Lower lobe of right lung (tissue), 2 donors: ENCODE measurements at regions not wholly inside any gene's neighbourhood (a gene's known extent, or its start where the extent isn't known, plus 50 kb on each side); places are given as distances from the start of the nearest gene placed in this dataset.

Source experiments
- ATAC-seq, 2 donors: fragments of 200-7000 bp; cut with Tn5 transposase; one replicate each; pipeline ENCODE4 v1.9.1; 2020 to 2022; ENCODE audit warnings: mild to moderate bottlenecking in 2 of 2, moderate library complexity in 2 of 2
- DNase-seq: peaks from one replicate; pipeline ENCODE4 v3.0.0-alpha.2; 2020
- H3K27ac ChIP-seq: fragments of 200-600 bp; one replicate; pipeline ENCODE4 v1.8.0; 2022
- H3K27me3 ChIP-seq: fragments of 200-600 bp; one replicate; pipeline ENCODE4 v1.8.0; 2022; ENCODE audit warnings: low read depth
- H3K36me3 ChIP-seq: fragments of 200-600 bp; one replicate; pipeline ENCODE4 v1.8.0; 2022; ENCODE audit warnings: mild to moderate bottlenecking
- H3K4me1 ChIP-seq: fragments of 200-600 bp; one replicate; pipeline ENCODE4 v1.8.0; 2022
- H3K4me3 ChIP-seq: fragments of 200-600 bp; one replicate; pipeline ENCODE4 v1.8.0; 2022; ENCODE audit warnings: mild to moderate bottlenecking
- H3K9me3 ChIP-seq: fragments of 200-600 bp; one replicate; pipeline ENCODE4 v1.8.0; 2022
- CTCF ChIP-seq: fragments of 200-600 bp; IDR thresholded peaks from one replicate; pipeline ENCODE4 v1.8.0; 2022; ENCODE audit warnings: antibody characterized with exemption, mild to moderate bottlenecking
- intact Hi-C: fragments of 100-400 bp; cut with DNase I; formaldehyde crosslinking; loops from one replicate; pipeline ENCODE4 v1.11.0; 2022
- donor health status: DM: no; HTN: yes; CAD: no; lungs with severe emphysema.

- Histone ChIP-seq H3K27ac (no peak overlapping the region), H3K4me3 (no peak overlapping the region), H3K9me3 (no peaks in the 10 kb centered on the region), H3K4me1 (no peaks in the 10 kb centered on the region), H3K27me3 (peaks cover 4% of the 10 kb centered on the region), H3K36me3 (no peaks in the 10 kb centered on the region)
- DNase-seq (peak; percentile 39), ATAC-seq (no peak)
- TF ChIP-seq CTCF = no peak
- intact Hi-C loops = no loop called here
These were observed 180.6 kb upstream of the HDAC4 start for GRCh38 chr2:239581352-239581901.

DNA sequence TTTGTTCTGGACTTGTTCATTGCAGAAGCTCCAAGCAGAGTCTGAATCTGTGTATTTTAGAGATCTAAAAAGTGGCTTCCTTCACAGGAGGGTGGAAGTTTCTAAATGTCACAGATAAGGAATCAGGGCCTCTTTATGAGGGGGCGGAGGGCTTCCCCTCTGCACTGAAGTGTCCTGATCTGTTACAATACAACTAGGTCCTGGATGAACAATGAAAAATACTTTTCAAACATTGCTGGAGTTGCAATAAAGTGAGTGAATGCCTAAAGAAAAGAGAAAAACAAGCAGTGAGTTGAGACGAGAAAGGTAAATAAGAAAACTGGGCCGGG, 179.3 kb upstream of the HDAC4 start:
- Histone ChIP-seq H3K36me3 (no peaks in the 10 kb centered on the region), H3K27me3 (peaks cover 4% of the 10 kb centered on the region), H3K4me3 (no peak overlapping the region), H3K27ac (no peak overlapping the region), H3K9me3 (no peaks in the 10 kb centered on the region), H3K4me1 (no peaks in the 10 kb centered on the region)
- no peak for ATAC-seq
- no peak for DNase-seq
- no peak for TF ChIP-seq CTCF
- intact Hi-C loops = no loop called here

DNA sequence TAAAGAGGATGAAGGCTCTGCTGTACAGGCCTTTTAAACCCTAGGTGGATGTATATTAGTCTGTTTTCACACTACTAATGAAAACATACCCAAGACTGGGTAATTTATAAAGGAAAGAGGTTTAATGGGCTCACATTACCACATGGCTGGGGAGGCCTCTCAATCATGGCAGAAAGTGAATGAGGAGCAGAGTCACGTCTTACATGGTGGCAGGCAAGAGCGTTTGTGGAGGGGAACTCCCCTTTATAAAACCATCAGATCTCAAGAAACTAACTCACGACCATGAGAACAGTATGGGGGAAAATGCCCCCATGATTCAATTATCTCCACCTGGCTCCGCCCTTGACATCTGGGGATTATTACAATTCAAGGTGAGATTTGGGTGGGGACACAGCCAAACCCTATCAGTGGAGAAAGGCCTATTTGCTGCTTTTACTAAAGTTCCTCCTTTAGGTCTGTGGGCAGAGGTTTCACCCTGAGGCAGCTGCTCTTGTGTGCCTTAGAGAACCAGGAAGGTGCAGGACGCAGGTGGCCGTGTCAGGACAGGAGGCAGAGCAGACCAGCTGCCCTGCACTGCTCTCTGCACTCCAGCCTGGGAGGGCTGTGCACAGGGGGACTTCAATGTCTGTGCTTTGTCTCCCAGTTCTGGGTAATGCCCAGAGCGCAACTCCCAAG, 178.8 kb upstream of the HDAC4 start:
- no peak for TF ChIP-seq CTCF
- H3K36me3 ChIP-seq = no peaks in the 10 kb centered on the region
- H3K4me3 ChIP-seq = no peak overlapping the region
- H3K9me3 ChIP-seq = no peaks in the 10 kb centered on the region
- ATAC-seq (no peak), DNase-seq (peak; percentile 21)
- no peaks in the 10 kb centered on the region for H3K4me1 ChIP-seq
- intact Hi-C loops = no loop called here
- no peak overlapping the region for H3K27ac ChIP-seq
- no peaks in the 10 kb centered on the region for H3K27me3 ChIP-seq

DNA sequence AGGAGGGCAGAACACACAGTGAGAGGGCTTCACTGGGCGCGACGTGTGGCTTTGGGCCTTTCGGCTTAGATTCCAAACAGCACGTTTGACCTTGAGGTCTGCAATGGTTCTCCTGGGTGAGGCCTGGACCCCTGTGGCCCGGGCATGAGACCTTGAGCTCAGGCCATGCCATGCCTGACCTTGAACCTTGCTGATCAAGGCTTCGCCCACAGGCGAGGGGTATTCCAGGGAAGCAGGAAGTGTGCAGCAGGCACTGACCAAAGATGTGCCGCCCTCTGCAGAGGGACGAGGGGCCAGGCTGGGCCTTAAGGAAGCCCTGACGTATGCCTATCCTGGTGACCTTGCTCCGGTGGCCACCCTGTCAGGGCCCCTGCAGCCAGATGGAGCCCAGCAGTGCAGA, 178.3 kb upstream of the HDAC4 start:
- H3K4me3 ChIP-seq = no peak overlapping the region
- H3K9me3 ChIP-seq = no peaks in the 10 kb centered on the region
- no peak overlapping the region for H3K27ac ChIP-seq
- TF ChIP-seq CTCF = no peak
- no peaks in the 10 kb centered on the region for H3K4me1 ChIP-seq
- ATAC-seq (peak; percentile 4 to 12), DNase-seq (peak; percentile 35)
- no peaks in the 10 kb centered on the region for H3K27me3 ChIP-seq
- H3K36me3 ChIP-seq = no peaks in the 10 kb centered on the region
- intact Hi-C loops = no loop called here

- Histone ChIP-seq H3K4me3 (no peak overlapping the region), H3K27me3 (no peaks in the 10 kb centered on the region), H3K36me3 (no peaks in the 10 kb centered on the region), H3K27ac (no peak overlapping the region), H3K4me1 (no peaks in the 10 kb centered on the region), H3K9me3 (no peaks in the 10 kb centered on the region)
- intact Hi-C loops = no loop called here
- DNase-seq = peak; percentile 23
- no peak for TF ChIP-seq CTCF
- ATAC-seq = no peak
These were observed 177.6 kb upstream of the HDAC4 start for GRCh38 chr2:239578381-239578780.
